ENCODE measurements at regions not wholly inside any gene's neighbourhood (a gene's known extent, or its start where the extent isn't known, plus 50 kb on each side); places are given as distances from the start of the nearest gene placed in this dataset.

- Histone ChIP-seq H3F3A (ENCODE audit: insufficient read depth, low read length) (no peaks in the 10 kb centered on the region), H2AFZ (ENCODE audit: low read length) (no peak overlapping the region), H4K20me1 (ENCODE audit: insufficient read depth, low read length) (no peaks in the 10 kb centered on the region), H3K9me3 (ENCODE audit: low read length) (no peaks in the 10 kb centered on the region), H3K4me3 (ENCODE audit: low read depth, low read length, poor library complexity, severe bottlenecking) (no peak overlapping the region), H3K4me1 (ENCODE audit: insufficient read depth, low read length, severe bottlenecking) (no peaks in the 10 kb centered on the region), H3K36me3 (ENCODE audit: insufficient read depth, low read length) (no peaks in the 10 kb centered on the region), H3K27me3 (ENCODE audit: insufficient read depth, low read length) (0 out of 2 replicates have a peak, but pooled peaks cover 4% of the 10 kb centered on the region), H3K4me2 (ENCODE audit: low read length) (no peak overlapping the region), H3K9me2 (ENCODE audit: low read depth, low read length) (no peaks in the 10 kb centered on the region), H3K9ac (ENCODE audit: low read length) (no peak overlapping the region), H3K79me2 (ENCODE audit: insufficient read depth, low read length) (no peaks in the 10 kb centered on the region), H3K27ac (ENCODE audit: low read depth, low read length, poor library complexity, severe bottlenecking) (no peak overlapping the region)
- TF ChIP-seq EZH2 (IDR thresholded peaks at IDR 0.05; ENCODE audit: borderline replicate concordance, low read length), result no peak
- no peak for TF ChIP-seq CTCF (IDR thresholded peaks at IDR 0.05; ENCODE audit: low read length)
Observed at GRCh38 chr1:22250724-22251123, 107.8 kb upstream of the WNT4 start.

- TF ChIP-seq EZH2 (IDR thresholded peaks at IDR 0.05; ENCODE audit: borderline replicate concordance, low read length) (no peak), CTCF (IDR thresholded peaks at IDR 0.05; ENCODE audit: low read length) (no peak)
- Histone ChIP-seq H3K36me3 (ENCODE audit: insufficient read depth, low read length) (no peaks in the 10 kb centered on the region), H2AFZ (ENCODE audit: low read length) (no peak overlapping the region), H3K4me3 (ENCODE audit: low read depth, low read length, poor library complexity, severe bottlenecking) (no peak overlapping the region), H3K9me3 (ENCODE audit: low read length) (no peaks in the 10 kb centered on the region), H3K27ac (ENCODE audit: low read depth, low read length, poor library complexity, severe bottlenecking) (no peak overlapping the region), H3K4me2 (ENCODE audit: low read length) (no peak overlapping the region), H3K9ac (ENCODE audit: low read length) (no peak overlapping the region), H4K20me1 (ENCODE audit: insufficient read depth, low read length) (no peaks in the 10 kb centered on the region), H3K9me2 (ENCODE audit: low read depth, low read length) (no peaks in the 10 kb centered on the region), H3K27me3 (ENCODE audit: insufficient read depth, low read length) (0 out of 2 replicates have a peak, but pooled peaks cover 4% of the 10 kb centered on the region), H3F3A (ENCODE audit: insufficient read depth, low read length) (no peaks in the 10 kb centered on the region), H3K4me1 (ENCODE audit: insufficient read depth, low read length, severe bottlenecking) (no peaks in the 10 kb centered on the region), H3K79me2 (ENCODE audit: insufficient read depth, low read length) (no peaks in the 10 kb centered on the region)
Observed at GRCh38 chr1:22252251-22252650, 109.4 kb upstream of the WNT4 start.

GRCh38 chr1:22253012-22253790, 110.3 kb upstream of the WNT4 start:
- Histone ChIP-seq H3K4me2 (ENCODE audit: low read length) (no peak overlapping the region), H3F3A (ENCODE audit: insufficient read depth, low read length) (no peaks in the 10 kb centered on the region), H3K4me3 (ENCODE audit: low read depth, low read length, poor library complexity, severe bottlenecking) (no peak overlapping the region), H3K36me3 (ENCODE audit: insufficient read depth, low read length) (no peaks in the 10 kb centered on the region), H3K4me1 (ENCODE audit: insufficient read depth, low read length, severe bottlenecking) (no peaks in the 10 kb centered on the region), H3K27ac (ENCODE audit: low read depth, low read length, poor library complexity, severe bottlenecking) (no peak overlapping the region), H3K9me3 (ENCODE audit: low read length) (no peaks in the 10 kb centered on the region), H3K27me3 (ENCODE audit: insufficient read depth, low read length) (0 out of 2 replicates have a peak, but pooled peaks cover 3% of the 10 kb centered on the region), H2AFZ (ENCODE audit: low read length) (no peak overlapping the region), H3K9ac (ENCODE audit: low read length) (no peak overlapping the region), H3K9me2 (ENCODE audit: low read depth, low read length) (no peaks in the 10 kb centered on the region), H4K20me1 (ENCODE audit: insufficient read depth, low read length) (no peaks in the 10 kb centered on the region), H3K79me2 (ENCODE audit: insufficient read depth, low read length) (no peaks in the 10 kb centered on the region)
- no peak for TF ChIP-seq CTCF (IDR thresholded peaks at IDR 0.05; ENCODE audit: low read length)
- TF ChIP-seq EZH2 (IDR thresholded peaks at IDR 0.05; ENCODE audit: borderline replicate concordance, low read length), result no peak

Measured in OCI-LY1 (cell line).